ENCODE measurements at regions not wholly inside any gene's neighbourhood (a gene's known extent, or its start where the extent isn't known, plus 50 kb on each side); places are given as distances from the start of the nearest gene placed in this dataset.
"Not testable (repeated sequence)": the region's sequence is repeated elsewhere in the genome, so short reads cannot be mapped to it uniquely, and the experiment has no call there.

DNA sequence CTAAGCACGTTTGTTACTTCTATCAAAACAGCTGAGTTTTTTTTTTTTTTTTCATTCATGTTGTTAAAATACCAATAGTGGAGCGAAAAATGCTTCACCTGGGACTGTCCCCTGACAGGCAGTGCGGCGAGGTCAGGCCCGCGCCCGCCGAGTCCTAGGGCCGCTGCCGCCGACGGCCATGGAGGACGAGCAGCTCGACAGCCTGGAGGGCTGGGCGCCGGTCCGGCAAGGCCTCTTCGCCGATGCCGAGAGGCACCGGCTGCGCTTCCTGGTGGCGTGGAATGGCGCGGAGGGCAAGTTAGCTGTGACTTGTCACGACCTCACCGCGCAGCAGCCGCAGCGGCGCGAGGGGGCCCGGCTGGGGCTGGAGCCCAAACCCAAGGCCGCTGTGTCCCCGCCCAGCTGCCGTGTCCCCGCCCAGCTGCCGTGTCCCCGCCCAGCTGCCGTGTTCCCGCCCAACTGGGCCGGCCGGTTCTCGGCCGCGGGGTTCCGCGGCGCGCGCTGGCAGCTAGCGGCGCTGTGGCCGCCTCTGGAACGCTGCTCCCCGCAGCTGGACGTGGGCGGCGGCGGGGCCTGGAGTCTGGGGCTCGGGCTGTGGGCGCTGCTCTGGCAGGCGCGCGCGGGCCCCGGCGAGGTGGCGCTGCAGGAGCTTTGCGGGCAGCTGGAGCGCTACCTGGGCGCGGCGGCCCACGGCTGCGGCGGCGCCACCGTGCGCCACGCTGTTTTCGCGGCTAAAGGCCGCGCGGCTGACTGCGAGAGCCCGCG is 56.7 kb upstream of the GOLGA8R start:
- H3K36me3 ChIP-seq; H3K9me3 ChIP-seq; H3K9ac ChIP-seq (ENCODE audit: low read depth in 2 of 2, low read length in 2 of 2); H3K4me1 ChIP-seq; intact Hi-C loops (cut with DNase I); H3K27me3 ChIP-seq: not testable (repeated sequence)
- H3K4me3 ChIP-seq: peak overlapping the region; percentile 35
- peak; percentile 81 for DNase-seq
- peak overlapping the region; percentile 60 for H3K27ac ChIP-seq

DNA sequence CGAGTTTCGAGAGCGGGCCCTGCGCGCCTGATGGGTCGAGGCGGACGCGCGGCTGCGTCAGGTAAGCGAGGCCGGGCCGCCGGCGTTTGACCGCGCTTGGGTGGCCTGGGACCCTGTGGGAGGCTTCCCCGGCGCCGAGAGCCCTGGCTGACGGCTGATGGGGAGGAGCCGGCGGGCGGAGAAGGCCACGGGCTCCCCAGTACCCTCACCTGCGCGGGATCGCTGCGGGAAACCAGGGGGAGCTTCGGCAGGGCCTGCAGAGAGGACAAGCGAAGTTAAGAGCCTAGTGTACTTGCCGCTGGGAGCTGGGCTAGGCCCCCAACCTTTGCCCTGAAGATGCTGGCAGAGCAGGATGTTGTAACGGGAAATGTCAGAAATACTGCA is 57.3 kb upstream of the GOLGA8R start:
- H3K9ac ChIP-seq (ENCODE audit: low read depth in 2 of 2, low read length in 2 of 2); H3K36me3 ChIP-seq; H3K4me1 ChIP-seq; H3K27me3 ChIP-seq; intact Hi-C loops (cut with DNase I); DNase-seq; H3K9me3 ChIP-seq: not testable (repeated sequence)
- Histone ChIP-seq H3K27ac (peak overlapping the region; percentile 60), H3K4me3 (peak overlapping the region; percentile 35)

DNA sequence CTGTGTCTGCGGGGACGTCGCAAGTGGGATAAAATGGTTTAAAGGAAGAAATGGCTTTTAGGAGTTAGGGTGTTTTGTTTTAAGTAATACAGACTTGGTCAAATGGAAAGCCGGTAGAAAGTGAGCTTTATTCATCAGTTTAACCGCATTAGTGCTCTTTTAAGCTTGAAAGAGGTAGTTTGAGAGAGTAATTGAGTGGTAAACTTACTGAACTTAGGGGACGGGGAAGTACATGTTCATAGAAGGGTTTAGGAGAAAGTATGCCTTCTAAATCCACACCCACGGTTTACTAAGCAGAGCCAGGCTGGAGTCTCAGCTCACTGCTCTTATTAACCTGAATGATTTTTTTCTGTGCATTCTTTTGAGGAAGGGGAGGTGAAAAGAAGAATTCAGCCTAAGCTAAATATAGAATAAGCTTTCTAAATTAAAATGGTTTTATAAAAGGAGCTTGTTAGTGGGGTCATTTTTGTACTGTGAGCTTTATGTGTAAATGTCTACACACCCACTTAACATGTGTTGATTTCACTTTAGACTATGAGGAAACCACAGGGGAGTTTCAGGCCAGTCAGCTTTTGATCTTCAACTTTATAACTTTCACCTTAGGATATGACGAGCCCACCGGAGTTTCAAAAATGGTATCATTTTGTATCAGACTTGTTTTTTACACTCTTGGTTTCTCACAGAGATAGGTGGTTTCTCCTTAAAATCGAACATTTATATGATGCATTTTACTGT is 57.9 kb upstream of the GOLGA8R start:
- H3K9ac ChIP-seq (ENCODE audit: low read depth in 2 of 2, low read length in 2 of 2); H3K4me3 ChIP-seq; H3K4me1 ChIP-seq; intact Hi-C loops (cut with DNase I); DNase-seq; H3K27ac ChIP-seq; H3K36me3 ChIP-seq; H3K27me3 ChIP-seq; H3K9me3 ChIP-seq: not testable (repeated sequence)

DNA sequence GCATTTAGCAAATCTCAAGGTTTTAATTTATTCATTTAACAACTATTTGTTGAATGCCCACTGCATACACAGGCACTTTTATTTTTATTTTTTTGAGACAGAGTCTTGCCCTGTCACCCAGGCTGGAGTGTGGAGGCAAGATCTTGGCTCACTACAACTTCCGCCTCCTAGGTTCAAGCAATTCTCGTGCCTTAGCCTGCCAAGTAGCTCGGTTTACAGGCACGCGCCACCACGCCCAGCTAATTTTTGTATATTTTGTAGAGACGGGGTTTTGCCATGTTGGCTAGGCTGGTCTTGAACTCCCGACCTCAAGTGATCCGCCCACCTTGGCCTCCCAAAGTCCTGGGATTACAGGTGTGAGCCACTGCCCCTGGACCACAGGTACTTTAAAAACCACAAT is 67.0 kb upstream of the GOLGA8Q start:
- H3K4me3 ChIP-seq; H3K36me3 ChIP-seq; H3K4me1 ChIP-seq; H3K27me3 ChIP-seq; H3K9me3 ChIP-seq; H3K9ac ChIP-seq (ENCODE audit: low read depth in 2 of 2, low read length in 2 of 2); intact Hi-C loops (cut with DNase I); H3K27ac ChIP-seq; DNase-seq: not testable (repeated sequence)

DNA sequence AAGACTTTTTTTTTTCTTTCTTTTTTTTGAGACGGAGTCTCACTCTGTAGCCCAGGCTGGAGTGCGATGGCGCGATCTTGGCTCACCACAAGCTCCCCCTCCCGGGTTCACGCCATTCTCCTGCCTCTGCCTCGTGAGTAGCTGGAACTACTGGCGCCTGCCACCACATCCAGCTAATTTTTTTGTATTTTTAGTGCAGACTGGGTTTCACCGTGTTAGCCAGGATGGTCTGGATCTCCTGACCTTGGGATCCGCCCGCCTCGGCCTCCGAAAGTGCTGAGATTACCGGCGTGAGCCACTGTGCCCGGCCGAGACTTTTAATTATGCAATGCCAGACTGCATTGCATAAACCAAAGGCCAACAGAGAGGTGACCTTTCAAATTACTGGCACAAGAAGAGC is 62.6 kb upstream of the GOLGA8Q start:
- H3K4me1 ChIP-seq; DNase-seq; H3K9ac ChIP-seq (ENCODE audit: low read depth in 2 of 2, low read length in 2 of 2); H3K36me3 ChIP-seq; H3K27me3 ChIP-seq; H3K9me3 ChIP-seq; H3K27ac ChIP-seq; intact Hi-C loops (cut with DNase I); H3K4me3 ChIP-seq: not testable (repeated sequence)

DNA sequence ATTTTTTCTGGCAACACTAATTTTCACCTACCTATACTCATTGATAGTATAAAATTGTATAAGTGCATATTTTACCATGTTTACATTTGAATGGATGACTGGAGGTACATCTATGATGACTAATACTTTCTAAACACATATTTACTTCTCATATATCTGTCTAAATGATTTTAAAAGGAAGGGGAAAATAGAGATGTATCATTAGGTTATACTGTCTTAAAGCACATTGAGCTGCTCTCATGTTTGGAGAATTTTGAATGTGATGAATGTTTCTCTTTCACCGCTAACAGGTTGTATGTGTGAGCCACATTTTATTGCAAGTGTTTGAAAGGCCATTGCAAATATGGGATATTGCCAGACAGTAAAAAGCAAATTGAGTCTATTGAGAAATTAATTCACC is 61.5 kb upstream of the GOLGA8Q start:
- H3K4me3 ChIP-seq; H3K27me3 ChIP-seq; DNase-seq; intact Hi-C loops (cut with DNase I); H3K36me3 ChIP-seq; H3K4me1 ChIP-seq; H3K9ac ChIP-seq (ENCODE audit: low read depth in 2 of 2, low read length in 2 of 2); H3K9me3 ChIP-seq; H3K27ac ChIP-seq: not testable (repeated sequence)

DNA sequence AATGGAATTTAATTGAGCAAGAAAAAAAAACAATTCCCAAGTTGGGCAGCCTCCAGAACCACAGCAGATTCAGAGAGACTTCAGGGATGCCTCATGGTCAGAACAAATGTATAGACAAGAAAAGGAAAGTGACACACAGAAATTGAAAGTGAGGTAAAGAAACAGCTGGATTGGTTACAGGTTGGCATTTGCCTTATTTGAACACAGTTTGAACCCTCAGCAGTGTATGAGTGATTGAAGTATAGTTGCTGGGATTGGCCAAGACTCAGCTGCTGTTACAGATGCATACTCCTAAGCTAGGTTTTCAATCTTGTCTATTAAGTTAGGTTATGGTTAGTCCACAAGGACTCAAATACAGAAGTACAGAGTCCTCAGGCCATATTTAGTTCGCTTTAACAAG is 57.9 kb upstream of the GOLGA8Q start:
- H3K9ac ChIP-seq (ENCODE audit: low read depth in 2 of 2, low read length in 2 of 2); H3K9me3 ChIP-seq; H3K36me3 ChIP-seq; intact Hi-C loops (cut with DNase I); DNase-seq; H3K4me1 ChIP-seq; H3K27me3 ChIP-seq; H3K27ac ChIP-seq; H3K4me3 ChIP-seq: not testable (repeated sequence)

DNA sequence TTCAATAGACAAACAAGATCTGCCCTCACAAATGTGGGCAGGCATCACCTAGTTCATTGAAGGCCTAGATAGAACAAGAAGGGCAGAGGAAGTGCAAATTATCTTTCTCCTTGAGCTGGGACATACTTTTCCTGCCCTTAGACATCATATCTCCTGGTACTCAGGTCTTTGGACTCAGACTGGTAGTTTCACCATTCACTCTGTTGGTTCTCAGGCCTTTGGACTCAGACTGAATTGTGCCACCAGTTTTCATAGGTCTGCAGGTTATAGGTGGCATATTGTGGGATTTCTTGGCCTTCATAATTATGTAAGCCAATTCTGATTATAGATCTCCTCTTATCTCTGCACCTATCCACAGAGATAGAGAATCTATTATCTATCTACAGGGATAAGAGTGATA is 54.6 kb upstream of the GOLGA8Q start:
- DNase-seq; H3K4me1 ChIP-seq; intact Hi-C loops (cut with DNase I); H3K4me3 ChIP-seq; H3K27me3 ChIP-seq; H3K36me3 ChIP-seq; H3K9ac ChIP-seq (ENCODE audit: low read depth in 2 of 2, low read length in 2 of 2); H3K27ac ChIP-seq; H3K9me3 ChIP-seq: not testable (repeated sequence)

DNA sequence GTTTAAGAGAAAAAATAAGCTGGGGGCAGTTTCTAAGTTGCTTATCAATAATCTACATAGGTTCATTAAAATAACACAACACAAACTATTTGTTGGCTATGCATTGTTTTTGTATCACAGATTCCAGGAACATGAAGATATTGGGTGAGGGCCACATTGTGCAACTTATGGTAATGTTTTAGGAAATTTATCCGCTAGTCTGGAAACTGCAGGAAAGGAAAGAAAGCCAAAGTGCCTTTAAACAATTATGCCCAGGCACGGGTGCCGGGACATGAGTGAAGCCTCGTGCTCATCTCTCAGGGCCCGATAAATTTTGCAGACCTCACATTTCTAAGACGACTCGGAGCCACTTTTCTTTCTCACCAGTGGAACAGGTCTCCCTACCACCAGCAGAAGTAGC is 52.6 kb upstream of the GOLGA8Q start:
- DNase-seq; H3K4me1 ChIP-seq; H3K9me3 ChIP-seq; H3K36me3 ChIP-seq; intact Hi-C loops (cut with DNase I); H3K4me3 ChIP-seq; H3K27me3 ChIP-seq; H3K27ac ChIP-seq; H3K9ac ChIP-seq (ENCODE audit: low read depth in 2 of 2, low read length in 2 of 2): not testable (repeated sequence)

DNA sequence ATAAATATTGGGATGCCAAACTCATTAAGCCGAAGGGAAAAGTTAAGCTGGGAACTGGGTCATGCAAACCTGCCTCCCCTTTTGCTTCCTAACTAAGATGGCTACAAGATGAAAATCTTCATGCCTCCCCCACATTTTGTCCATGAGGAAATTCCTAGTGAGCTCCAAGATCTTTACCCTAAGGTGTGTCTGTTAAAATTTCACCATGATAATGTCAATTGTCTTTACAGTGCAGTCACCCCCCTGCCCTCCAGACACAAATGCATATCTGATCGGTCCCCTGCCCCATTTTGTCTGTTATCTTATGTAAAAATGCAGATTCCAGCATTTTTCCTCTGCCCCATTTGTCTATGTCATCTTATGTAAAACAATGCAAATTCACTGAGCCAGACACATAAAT is 51.3 kb upstream of the GOLGA8Q start:
- H3K4me3 ChIP-seq; H3K27me3 ChIP-seq; H3K27ac ChIP-seq; H3K4me1 ChIP-seq; H3K9me3 ChIP-seq; intact Hi-C loops (cut with DNase I); DNase-seq; H3K36me3 ChIP-seq; H3K9ac ChIP-seq (ENCODE audit: low read depth in 2 of 2, low read length in 2 of 2): not testable (repeated sequence)

Data from colonic mucosa (tissue), 4 donors.